Keratinocyte (primary cell): ENCODE measurements at regions not wholly inside any gene's neighbourhood (a gene's known extent, or its start where the extent isn't known, plus 50 kb on each side); places are given as distances from the start of the nearest gene placed in this dataset.

Experiments used
- EZH2 ChIP-seq: IDR thresholded peaks from one replicate; pipeline ENCODE4 v1.6.1; 2012; ENCODE audit warnings: inconsistent platforms, mild to moderate bottlenecking, low read length, moderate library complexity
- TF ChIP-seq, protein P1 (sequence below), 3 experiments: IDR thresholded peaks in 1 of 3; conservative IDR thresholded peaks in 1 of 3; optimal IDR thresholded peaks in 1 of 3; 2 replicates in 2 of 3; 3 replicates in 1 of 3; pipeline versions ENCODE3 to v1.5.1; 2011; ENCODE audit warnings: low read length in 3 of 3, mild to moderate bottlenecking in 3 of 3, moderate library complexity in 2 of 3, control low read depth in 1 of 3, inconsistent platforms in 1 of 3; ENCODE audit not compliant: insufficient read depth in 2 of 3; ENCODE audit errors: extremely low read depth in 1 of 3

- TF ChIP-seq, protein P1, sequence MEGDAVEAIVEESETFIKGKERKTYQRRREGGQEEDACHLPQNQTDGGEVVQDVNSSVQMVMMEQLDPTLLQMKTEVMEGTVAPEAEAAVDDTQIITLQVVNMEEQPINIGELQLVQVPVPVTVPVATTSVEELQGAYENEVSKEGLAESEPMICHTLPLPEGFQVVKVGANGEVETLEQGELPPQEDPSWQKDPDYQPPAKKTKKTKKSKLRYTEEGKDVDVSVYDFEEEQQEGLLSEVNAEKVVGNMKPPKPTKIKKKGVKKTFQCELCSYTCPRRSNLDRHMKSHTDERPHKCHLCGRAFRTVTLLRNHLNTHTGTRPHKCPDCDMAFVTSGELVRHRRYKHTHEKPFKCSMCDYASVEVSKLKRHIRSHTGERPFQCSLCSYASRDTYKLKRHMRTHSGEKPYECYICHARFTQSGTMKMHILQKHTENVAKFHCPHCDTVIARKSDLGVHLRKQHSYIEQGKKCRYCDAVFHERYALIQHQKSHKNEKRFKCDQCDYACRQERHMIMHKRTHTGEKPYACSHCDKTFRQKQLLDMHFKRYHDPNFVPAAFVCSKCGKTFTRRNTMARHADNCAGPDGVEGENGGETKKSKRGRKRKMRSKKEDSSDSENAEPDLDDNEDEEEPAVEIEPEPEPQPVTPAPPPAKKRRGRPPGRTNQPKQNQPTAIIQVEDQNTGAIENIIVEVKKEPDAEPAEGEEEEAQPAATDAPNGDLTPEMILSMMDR (optimal IDR thresholded peaks at IDR 0.05 in 1 of 3, IDR thresholded peaks at IDR 0.05 in 1 of 3, conservative IDR thresholded peaks at IDR 0.05 in 1 of 3; ENCODE audit: extremely low read depth in 1 of 3, insufficient read depth in 2 of 3, low read length in 3 of 3): peak in 1 of 3 experiments; percentile 21
- no peak for TF ChIP-seq EZH2
Measured at GRCh38 chr15:23877502-23878412, 190.7 kb upstream of the NDN start.
